DOHH2 (cell line): ENCODE measurements at regions not wholly inside any gene's neighbourhood (a gene's known extent, or its start where the extent isn't known, plus 50 kb on each side); places are given as distances from the start of the nearest gene placed in this dataset.

Experiments used
- H3F3A ChIP-seq: fragments of 200-600 bp; sonication (generic), shearing (Covaris generic); 2 replicates; pipeline ENCODE4 v1.6.0; 2016; ENCODE audit warnings: antibody characterized with exemption, mild to moderate bottlenecking; ENCODE audit not compliant: control insufficient read depth, insufficient read depth
- H3K27ac ChIP-seq: fragments of 200-600 bp; sonication (generic); 2 replicates; pipeline ENCODE4 v1.5.1; 2014; ENCODE audit warnings: low read depth, mild to moderate bottlenecking, low read length, moderate library complexity
- H3K27me3 ChIP-seq: fragments of 200-600 bp; sonication (generic); 2 replicates; pipeline ENCODE4 v1.6.1; 2014; ENCODE audit warnings: mild to moderate bottlenecking, low read length, mixed read lengths; ENCODE audit not compliant: control insufficient read depth
- H3K36me3 ChIP-seq: fragments of 200-600 bp; sonication (generic); 2 replicates; pipeline ENCODE4 v1.6.1; 2014; ENCODE audit warnings: mild to moderate bottlenecking, low read length, moderate library complexity, mixed read lengths; ENCODE audit not compliant: control insufficient read depth
- H3K4me1 ChIP-seq: fragments of 200-600 bp; sonication (generic); 2 replicates; pipeline ENCODE4 v1.6.1; 2014; ENCODE audit warnings: mild to moderate bottlenecking, low read length, mixed read lengths; ENCODE audit not compliant: control insufficient read depth
- H3K4me2 ChIP-seq: fragments of 200-600 bp; sonication (generic); 2 replicates; pipeline ENCODE4 v1.6.0; 2014; ENCODE audit warnings: mild to moderate bottlenecking, low read length, moderate library complexity
- H3K4me3 ChIP-seq: fragments of 200-600 bp; sonication (generic); 2 replicates; pipeline ENCODE4 v1.5.1; 2014; ENCODE audit warnings: mild to moderate bottlenecking, low read length, mixed read lengths
- H3K79me2 ChIP-seq: fragments of 200-600 bp; sonication (generic); 2 replicates; pipeline ENCODE4 v1.6.1; 2014; ENCODE audit warnings: mild to moderate bottlenecking, low read length, mixed read lengths; ENCODE audit not compliant: control insufficient read depth
- H3K9me2 ChIP-seq: fragments of 200-600 bp; sonication (generic); replicated peaks from 2 replicates; pipeline ENCODE4 v1.6.1; 2014; ENCODE audit warnings: mild to moderate bottlenecking, low read length, mixed read lengths; ENCODE audit not compliant: control insufficient read depth
- H3K9me3 ChIP-seq: fragments of 200-600 bp; sonication (generic); 2 replicates; pipeline ENCODE4 v1.6.1; 2014; ENCODE audit warnings: antibody characterized with exemption, low read length, mixed read lengths; ENCODE audit not compliant: control insufficient read depth, insufficient read depth
- H4K20me1 ChIP-seq: fragments of 200-600 bp; sonication (generic); 2 replicates; pipeline ENCODE4 v1.6.0; 2014; ENCODE audit warnings: low read depth, mild to moderate bottlenecking, antibody characterized with exemption, low read length, moderate library complexity; ENCODE audit not compliant: control insufficient read depth, insufficient read depth
- CTCF ChIP-seq: fragments of 200-600 bp; sonication (generic); IDR thresholded peaks from one replicate; pipeline ENCODE4 v1.5.1; 2014; ENCODE audit warnings: antibody characterized with exemption, mild to moderate bottlenecking, low read depth, low read length; ENCODE audit not compliant: poor library complexity, severe bottlenecking
- EZH2phosphoT487 ChIP-seq: fragments of 200-600 bp; sonication (generic); IDR thresholded peaks from 2 replicates; pipeline ENCODE4 v1.6.1; 2017; ENCODE audit warnings: borderline replicate concordance, mild to moderate bottlenecking, antibody characterized with exemption, low read length, moderate library complexity, mixed read lengths

DNA sequence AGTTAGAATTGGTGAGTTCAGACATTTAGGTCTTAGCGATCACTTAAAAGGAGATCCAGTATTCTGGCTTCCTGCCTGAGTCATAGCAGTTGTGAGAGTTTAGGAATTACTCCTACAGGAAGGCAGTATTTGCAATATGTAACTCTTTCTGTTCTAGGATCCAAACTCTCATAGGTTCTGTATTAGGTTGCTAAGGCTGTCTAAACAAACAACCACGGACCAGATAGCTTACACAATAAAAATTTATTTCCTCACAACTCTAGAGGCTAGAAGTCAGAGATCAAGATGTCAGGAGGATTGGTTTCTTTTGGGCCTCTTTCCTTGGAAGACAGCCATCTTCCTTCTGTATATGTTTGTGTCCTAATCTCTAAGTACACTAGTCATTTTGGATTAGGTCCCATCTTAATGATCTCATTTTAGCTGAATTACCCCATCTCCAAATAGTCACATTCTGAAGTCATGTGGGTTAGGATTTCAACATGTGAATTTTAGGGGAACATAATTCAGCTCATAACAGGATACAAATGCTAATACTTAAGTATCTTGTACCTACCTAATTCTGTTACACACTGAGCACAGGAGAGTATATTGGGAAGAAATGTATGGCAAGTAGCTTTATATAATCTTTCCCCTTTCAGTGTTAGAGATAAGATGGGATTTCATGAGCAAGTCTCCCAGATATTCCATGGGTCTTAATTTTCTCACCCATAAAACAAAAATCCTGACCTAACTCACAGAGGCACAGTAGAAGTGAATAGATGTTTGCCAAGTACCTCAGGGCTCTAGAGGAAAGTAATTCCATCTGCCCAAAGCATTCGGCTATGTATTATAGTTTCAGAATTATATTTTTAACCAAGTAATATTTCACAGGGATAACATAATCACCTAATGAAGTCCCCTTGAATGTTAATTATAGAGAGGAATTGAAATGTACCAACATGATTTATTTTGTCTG lies 144.4 kb downstream of the PTBP2 start:
- Histone ChIP-seq H3K27me3 (no peaks in the 10 kb centered on the region), H3K9me3 (no peaks in the 10 kb centered on the region), H3K4me1 (no peaks in the 10 kb centered on the region), H4K20me1 (no peaks in the 10 kb centered on the region), H3K36me3 (no peaks in the 10 kb centered on the region), H3K4me2 (no peak overlapping the region), H3F3A (no peaks in the 10 kb centered on the region), H3K4me3 (no peak overlapping the region), H3K79me2 (no peaks in the 10 kb centered on the region), H3K9me2 (no peaks in the 10 kb centered on the region), H3K27ac (no peak overlapping the region)
- no peak for TF ChIP-seq EZH2phosphoT487
- no peak for TF ChIP-seq CTCF

- Histone ChIP-seq H3K4me3 (no peak overlapping the region), H3K4me1 (no peaks in the 10 kb centered on the region), H3K9me3 (no peaks in the 10 kb centered on the region), H3K4me2 (no peak overlapping the region), H3K9me2 (no peaks in the 10 kb centered on the region), H3K79me2 (no peaks in the 10 kb centered on the region), H3K36me3 (no peaks in the 10 kb centered on the region), H3K27me3 (no peaks in the 10 kb centered on the region), H3F3A (no peaks in the 10 kb centered on the region), H4K20me1 (no peaks in the 10 kb centered on the region), H3K27ac (no peak overlapping the region)
- TF ChIP-seq CTCF, result peak; percentile 16
- no peak for TF ChIP-seq EZH2phosphoT487
These were observed 151.2 kb downstream of the PTBP2 start for GRCh38 chr1:96872757-96873156.

DNA sequence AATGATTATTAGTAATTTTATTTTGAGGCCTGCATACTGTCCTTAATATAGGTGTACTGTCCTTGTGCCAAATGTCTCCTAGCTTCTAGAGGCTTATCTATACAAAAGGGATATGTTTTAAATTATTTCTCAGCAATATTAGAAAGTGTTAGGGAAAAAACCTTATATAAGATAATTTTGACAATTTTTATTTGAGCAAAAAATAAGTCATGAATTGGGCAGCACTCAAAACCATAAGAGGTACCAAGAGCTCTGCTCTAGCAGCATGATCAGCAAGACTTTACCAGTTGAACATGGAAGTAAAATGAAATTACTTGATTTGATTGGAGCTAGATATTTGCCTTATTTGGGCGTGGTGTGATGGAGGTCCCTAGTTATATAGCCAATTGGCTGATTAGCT lies 157.1 kb downstream of the PTBP2 start:
- Histone ChIP-seq H3K9me2 (no peaks in the 10 kb centered on the region), H3K36me3 (no peaks in the 10 kb centered on the region), H4K20me1 (no peaks in the 10 kb centered on the region), H3K4me3 (no peak overlapping the region), H3K9me3 (no peaks in the 10 kb centered on the region), H3K4me1 (no peaks in the 10 kb centered on the region), H3K27ac (no peak overlapping the region), H3F3A (no peaks in the 10 kb centered on the region), H3K4me2 (no peak overlapping the region), H3K27me3 (no peaks in the 10 kb centered on the region), H3K79me2 (no peaks in the 10 kb centered on the region)
- TF ChIP-seq CTCF, result no peak
- TF ChIP-seq EZH2phosphoT487, result no peak
